RKO (cell line): ENCODE measurements at regions not wholly inside any gene's neighbourhood (a gene's known extent, or its start where the extent isn't known, plus 50 kb on each side); places are given as distances from the start of the nearest gene placed in this dataset.

ENCODE experiments used
- DNase-seq: peaks from one replicate; pipeline ENCODE4 v3.0.0-alpha.2; 2016; ENCODE audit warnings: low spot score

DNA sequence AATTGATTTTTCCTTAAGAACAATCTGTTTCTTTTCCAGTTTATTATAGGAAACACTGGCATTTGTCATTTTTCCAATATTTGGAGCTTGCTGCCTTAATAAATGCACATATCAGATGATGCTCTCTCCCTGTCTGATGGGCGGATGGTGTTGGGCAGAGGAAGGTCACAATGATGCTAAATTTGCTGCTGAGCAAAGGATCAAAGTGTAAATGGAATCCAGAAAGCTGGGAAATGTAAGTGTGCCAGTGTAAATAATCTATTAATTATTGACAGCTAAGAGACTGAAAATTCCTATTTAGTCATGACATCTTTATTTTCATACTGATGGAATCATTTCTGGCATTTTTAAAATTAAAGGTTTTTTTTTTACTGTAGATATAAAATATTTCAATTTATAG lies 243.2 kb downstream of the PTBP2 start:
- no peak for DNase-seq

GRCh38 chr1:96966536-96967138 lies 245.1 kb downstream of the PTBP2 start:
- DNase-seq: peak; percentile 55

DNA sequence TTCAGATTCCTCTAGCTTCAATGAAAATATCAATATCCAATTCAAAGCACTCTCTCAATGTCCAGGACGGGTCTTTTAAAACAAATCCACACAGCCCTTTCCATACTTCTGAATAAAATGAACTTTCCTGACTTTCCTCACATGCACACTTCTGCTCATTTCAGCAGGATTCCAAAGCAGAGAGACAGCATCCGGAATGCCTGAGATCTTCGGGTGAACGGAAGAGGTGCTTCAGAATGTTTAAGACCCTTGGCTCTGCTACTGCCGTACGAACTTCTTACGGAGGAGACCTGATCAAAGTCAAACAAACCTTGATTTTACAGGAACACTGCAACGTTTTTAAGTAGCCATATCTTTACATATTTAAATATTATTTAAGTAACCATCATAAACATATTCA lies 245.7 kb downstream of the PTBP2 start:
- DNase-seq: no peak

DNA sequence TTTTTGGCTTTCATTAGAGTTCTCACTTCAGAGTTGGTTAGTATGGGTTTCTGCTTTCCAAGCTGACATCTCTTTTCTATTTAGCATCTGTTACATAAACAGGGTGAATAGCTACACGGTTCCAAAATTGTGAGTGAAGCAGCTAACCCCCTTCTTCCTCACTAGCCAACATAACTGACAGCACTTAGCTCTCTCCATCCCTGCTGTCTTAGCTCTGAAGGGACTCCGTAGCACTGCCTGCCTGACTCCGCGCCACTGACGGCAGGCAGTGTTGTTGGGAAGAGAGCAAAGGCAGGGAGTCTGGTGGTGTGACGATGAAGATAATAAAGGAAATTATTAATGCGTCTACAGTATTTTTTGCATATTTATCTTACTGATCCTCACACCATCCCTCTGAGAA lies 247.0 kb downstream of the PTBP2 start:
- DNase-seq: no peak

GRCh38 chr1:96968983-96969382 lies 247.4 kb downstream of the PTBP2 start:
- DNase-seq: no peak

DNA sequence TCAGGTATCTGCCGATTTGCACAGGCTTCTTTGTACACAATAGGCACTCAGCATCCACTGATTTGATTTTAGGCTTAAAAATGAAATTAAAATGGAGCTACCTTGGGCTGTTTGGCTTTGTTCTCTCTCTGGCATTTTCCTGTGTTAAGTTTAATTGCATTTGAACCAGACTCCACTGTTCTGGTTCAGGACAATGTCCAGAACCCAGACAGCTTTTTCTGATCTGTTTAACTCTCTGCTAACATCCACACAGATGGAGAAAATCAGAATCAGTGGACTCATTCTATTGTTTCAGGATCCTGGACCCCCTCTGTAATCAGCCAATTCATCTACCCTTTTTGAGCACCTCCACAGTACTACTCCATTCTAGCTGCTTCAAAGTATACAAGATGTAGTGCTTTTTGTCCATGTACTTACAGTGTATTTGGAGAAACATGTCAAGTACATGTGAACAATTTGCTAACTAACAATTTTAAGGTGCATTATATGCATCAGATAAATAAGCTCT lies 248.1 kb downstream of the PTBP2 start:
- no peak for DNase-seq

DNA sequence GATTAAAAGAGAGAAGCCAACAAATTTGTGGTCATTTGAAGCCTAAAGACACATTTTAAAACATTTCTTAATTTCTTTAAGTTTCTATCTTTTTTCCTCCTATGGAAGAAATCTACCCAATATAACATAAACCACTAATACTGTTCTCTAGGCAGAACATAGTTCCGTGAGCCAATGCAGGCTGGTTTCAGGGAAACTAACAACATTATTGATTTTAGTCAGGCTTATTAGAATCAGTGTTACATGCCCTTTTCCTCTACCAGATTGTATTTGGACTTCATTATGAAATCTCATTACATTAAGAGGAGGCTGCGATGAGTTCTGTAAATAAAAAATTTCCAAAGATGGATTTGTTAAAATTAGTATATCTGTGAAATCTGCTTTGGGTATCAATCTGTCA lies 249.9 kb downstream of the PTBP2 start:
- DNase-seq: no peak

GRCh38 chr1:96971849-96972602 lies 250.4 kb downstream of the PTBP2 start:
- DNase-seq: no peak

DNA sequence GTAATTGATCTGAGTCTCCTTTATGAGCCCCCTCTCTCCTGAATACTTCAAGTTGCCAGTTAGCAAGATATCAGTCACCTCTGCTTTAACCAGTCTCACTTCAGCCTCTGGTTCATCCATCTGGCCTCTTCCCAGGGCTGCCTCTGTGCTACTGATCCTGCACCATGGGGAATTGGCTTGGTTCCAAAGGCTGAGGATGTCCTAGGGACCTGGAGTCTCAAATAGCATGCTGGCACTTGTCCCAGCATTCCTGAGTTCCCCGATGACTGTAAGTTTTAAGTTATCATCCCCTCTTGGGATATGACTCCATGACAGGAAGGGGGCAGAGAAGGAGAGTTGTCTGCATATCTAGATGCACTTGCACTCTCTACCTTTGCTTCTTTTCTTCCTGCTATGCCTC lies 252.0 kb downstream of the PTBP2 start:
- DNase-seq: no peak

DNA sequence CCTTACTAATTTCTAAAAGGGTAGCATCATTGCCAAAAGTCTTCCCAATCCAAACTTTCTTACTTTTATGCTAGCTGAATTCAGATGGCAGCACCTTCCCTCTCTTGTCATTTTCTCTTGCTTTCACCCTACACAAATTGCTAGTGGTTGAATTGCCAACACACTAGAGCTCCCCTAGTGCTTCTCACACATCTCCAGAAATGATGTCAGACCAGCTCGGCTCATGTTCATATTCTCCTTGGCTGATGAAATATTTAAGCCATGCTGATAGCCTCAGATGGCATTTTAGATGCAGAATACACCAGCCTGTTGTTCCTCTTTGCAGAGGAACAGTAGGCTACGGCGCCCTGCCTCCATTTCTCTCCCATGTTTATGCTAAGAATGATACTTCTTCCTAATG lies 256.9 kb downstream of the PTBP2 start:
- DNase-seq: no peak

DNA sequence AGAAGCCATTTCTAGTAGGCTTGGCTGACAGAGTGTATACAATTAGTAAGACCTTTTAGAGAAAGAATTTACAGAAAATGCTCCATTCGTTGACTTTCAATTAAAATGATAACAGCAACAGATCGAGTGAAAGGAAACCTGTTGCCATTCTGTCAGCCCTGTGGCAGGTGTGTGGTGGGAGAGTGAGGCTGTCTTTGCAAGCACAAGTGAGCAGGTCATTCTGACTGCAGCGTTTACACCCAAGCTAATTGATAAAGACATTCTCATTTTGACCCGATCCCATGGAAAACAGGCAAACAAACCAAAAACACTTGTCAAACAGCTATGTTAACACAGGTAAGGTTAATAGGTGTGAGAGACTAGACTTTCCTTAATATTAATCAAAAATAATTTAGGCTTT lies 257.3 kb downstream of the PTBP2 start:
- no peak for DNase-seq

GRCh38 chr1:96979304-96980268 lies 258.0 kb downstream of the PTBP2 start:
- DNase-seq: no peak

DNA sequence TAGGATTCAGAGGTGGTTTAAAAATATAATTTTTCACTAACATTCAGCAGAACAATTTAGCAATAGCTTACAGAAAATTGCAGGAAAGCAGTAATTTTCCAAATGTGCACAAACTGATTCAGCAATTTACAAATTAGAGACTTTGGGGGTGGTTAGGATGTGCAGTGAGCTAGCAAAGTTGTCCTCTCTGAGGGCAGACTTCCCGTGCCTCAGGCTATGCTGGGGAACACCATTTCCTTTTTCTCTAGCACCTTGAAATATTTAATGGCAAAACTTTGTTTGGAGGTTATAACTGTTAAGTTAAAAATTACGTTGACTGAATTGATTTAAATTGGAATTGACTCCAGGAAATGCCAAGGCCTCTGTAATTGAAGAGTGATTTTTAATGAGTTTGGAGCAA lies 258.9 kb downstream of the PTBP2 start:
- no peak for DNase-seq

GRCh38 chr1:96981181-96981580 lies 259.6 kb downstream of the PTBP2 start:
- no peak for DNase-seq

- DNase-seq: no peak
These were observed 260.5 kb downstream of the PTBP2 start for GRCh38 chr1:96982118-96982517.

DNA sequence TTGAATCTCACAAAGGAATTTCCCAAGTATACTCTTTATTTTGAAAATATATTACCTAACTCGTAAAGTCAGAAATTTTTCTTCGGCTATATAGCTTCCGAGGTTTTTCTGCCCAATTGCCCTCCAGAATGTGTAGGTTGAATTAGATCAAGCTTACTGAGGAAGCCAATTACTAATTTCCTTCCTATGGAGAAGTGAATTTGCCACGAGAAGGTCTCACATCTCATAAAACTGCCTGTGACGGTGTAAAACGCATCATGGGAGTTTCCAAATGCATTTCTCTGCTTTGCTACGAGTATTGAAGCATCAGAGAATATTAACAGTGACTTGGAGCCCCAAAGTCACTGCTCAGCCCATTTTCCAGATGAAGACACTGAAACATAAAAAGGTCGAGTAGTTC lies 262.3 kb downstream of the PTBP2 start:
- no peak for DNase-seq

- DNase-seq: no peak
These were observed 265.7 kb downstream of the PTBP2 start for GRCh38 chr1:96987186-96987703.

DNA sequence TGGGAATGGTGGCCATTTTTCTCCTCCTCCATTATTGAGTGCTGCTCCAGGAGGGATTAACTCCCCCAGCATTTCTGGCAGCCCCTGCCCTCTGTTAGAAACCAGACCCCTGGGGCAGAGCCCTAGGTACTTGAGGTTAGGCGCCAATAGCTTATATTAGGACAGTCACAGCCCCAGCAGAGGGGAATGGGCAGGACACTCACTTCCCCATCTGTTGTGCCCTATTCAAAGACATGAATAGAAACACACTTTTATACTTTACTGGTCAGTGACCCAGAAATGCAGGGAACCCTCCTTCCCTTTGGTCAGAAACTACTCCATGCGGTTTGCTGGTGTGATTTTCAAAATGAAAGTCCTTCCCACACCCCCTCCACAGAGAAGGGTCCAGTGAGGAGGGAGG lies 267.7 kb downstream of the PTBP2 start:
- DNase-seq: no peak

GRCh38 chr1:96990136-96990535 lies 268.6 kb downstream of the PTBP2 start:
- DNase-seq: no peak

- no peak for DNase-seq
These were observed 269.7 kb downstream of the PTBP2 start for GRCh38 chr1:96991261-96991660.

GRCh38 chr1:96992871-96993270 lies 271.3 kb downstream of the PTBP2 start:
- no peak for DNase-seq

GRCh38 chr1:96995351-96995750 lies 273.8 kb downstream of the PTBP2 start:
- no peak for DNase-seq
